ENCODE measurements at regions not wholly inside any gene's neighbourhood (a gene's known extent, or its start where the extent isn't known, plus 50 kb on each side); places are given as distances from the start of the nearest gene placed in this dataset.

GRCh38 chr18:77711096-77711495 is 461.4 kb downstream of the GALR1 start:
- 38 to 54% methylated on average over 3 of the region's 3 CpGs for WGBS, 2 donors
- intact Hi-C loops (cut with DNase I; ENCODE audit: low total_unique reads) = no loop called here
- no peak for TF ChIP-seq CTCF (IDR thresholded peaks at IDR 0.05)
- no peak for TF ChIP-seq POLR2A (IDR thresholded peaks at IDR 0.05)
- Histone ChIP-seq H3K9me3 (no peaks in the 10 kb centered on the region), H3K27me3 (no peaks in the 10 kb centered on the region), H3K36me3 (ENCODE audit: low read depth, missing control alignments) (no peaks in the 10 kb centered on the region), H3K27ac (no peak overlapping the region), H3K4me1 (no peaks in the 10 kb centered on the region), H3K4me3 (no peak overlapping the region)
- DNase-seq = no peak

- Histone ChIP-seq H3K27ac (no peak overlapping the region), H3K4me1 (no peaks in the 10 kb centered on the region), H3K4me3 (no peak overlapping the region), H3K27me3 (no peaks in the 10 kb centered on the region), H3K9me3 (no peaks in the 10 kb centered on the region), H3K36me3 (ENCODE audit: low read depth, missing control alignments) (no peaks in the 10 kb centered on the region)
- 69 to 77% methylated on average over 8 of the region's 8 CpGs for WGBS, 2 donors
- intact Hi-C loops (cut with DNase I; ENCODE audit: low total_unique reads) = no loop called here
- no peak for DNase-seq
- TF ChIP-seq POLR2A (IDR thresholded peaks at IDR 0.05) (no peak), CTCF (IDR thresholded peaks at IDR 0.05) (no peak)
Observed at GRCh38 chr18:77714716-77715115, 465.1 kb downstream of the GALR1 start.

DNA sequence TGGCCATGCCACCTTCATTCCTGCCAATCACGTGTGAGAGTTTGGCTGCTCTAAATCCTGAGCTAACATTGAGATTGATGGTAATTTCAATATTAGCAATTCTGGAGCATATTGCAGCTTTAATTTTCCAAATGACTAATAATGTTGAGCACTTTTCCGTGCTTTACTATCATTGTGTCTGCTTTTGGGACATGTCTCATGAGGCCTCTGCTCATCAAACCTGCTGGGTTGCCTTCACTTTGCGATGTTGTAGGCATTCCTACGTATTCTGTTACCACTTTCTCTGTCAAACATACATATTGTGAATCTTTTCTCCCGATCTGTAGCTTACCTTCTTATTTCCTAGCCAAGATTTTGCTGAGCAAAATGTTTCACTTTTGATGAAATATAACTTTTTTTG is 466.6 kb downstream of the GALR1 start:
- Histone ChIP-seq H3K27ac (no peak overlapping the region), H3K36me3 (ENCODE audit: low read depth, missing control alignments) (no peaks in the 10 kb centered on the region), H3K4me1 (no peaks in the 10 kb centered on the region), H3K9me3 (no peaks in the 10 kb centered on the region), H3K4me3 (no peak overlapping the region), H3K27me3 (no peaks in the 10 kb centered on the region)
- intact Hi-C loops (cut with DNase I; ENCODE audit: low total_unique reads) = no loop called here
- WGBS, 2 donors = 61 to 81% methylated on average over 4 to 5 of the region's 5 CpGs
- TF ChIP-seq CTCF (IDR thresholded peaks at IDR 0.05) = no peak
- no peak for TF ChIP-seq POLR2A (IDR thresholded peaks at IDR 0.05)
- DNase-seq = no peak

DNA sequence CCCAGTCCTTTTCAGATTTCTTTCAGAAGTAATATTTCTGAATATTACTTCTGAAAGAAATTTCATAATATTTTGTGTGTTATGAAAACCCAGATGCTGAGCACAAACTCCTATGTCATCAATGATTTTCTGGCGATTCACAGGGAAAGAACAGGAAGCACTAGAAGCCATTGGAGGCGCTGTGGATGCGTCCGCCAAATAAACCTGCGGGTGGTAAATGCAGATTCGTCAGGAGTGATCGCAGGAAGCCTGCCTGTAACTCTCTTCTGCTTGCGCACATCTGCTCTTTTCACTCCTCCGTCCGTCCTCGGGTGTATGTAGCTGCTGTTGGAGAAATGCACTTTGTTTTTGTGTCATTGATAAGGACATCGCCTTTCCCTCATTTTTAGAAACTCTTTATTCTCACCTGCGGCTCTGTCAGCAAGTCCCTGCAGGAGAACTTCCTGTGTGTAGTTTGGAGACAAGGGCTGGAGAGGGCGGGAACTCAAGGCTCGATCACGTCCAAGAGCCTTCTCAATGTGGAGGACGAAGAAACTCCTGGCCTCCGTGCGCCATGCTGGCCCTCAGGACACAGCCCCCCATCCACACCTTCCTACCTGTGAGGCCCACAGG is 483.8 kb downstream of the GALR1 start:
- DNase-seq = peak; percentile 34
- 53 to 68% methylated on average over 19 of the region's 19 CpGs for WGBS, 2 donors
- Histone ChIP-seq H3K36me3 (ENCODE audit: low read depth, missing control alignments) (no peaks in the 10 kb centered on the region), H3K4me1 (no peaks in the 10 kb centered on the region), H3K4me3 (peak overlapping the region; percentile 13 to 35), H3K27ac (no peak overlapping the region), H3K9me3 (no peaks in the 10 kb centered on the region), H3K27me3 (no peaks in the 10 kb centered on the region)
- intact Hi-C loops (cut with DNase I; ENCODE audit: low total_unique reads) = no loop called here
- no peak for TF ChIP-seq POLR2A (IDR thresholded peaks at IDR 0.05)
- TF ChIP-seq CTCF (IDR thresholded peaks at IDR 0.05) = no peak

GRCh38 chr18:77736842-77737241 is 487.2 kb downstream of the GALR1 start:
- no peak for DNase-seq
- no peaks in the 10 kb centered on the region for H3K36me3 ChIP-seq (ENCODE audit: low read depth, missing control alignments)
- no peak for TF ChIP-seq CTCF (IDR thresholded peaks at IDR 0.05)
- TF ChIP-seq POLR2A (IDR thresholded peaks at IDR 0.05) = no peak
- no peaks in the 10 kb centered on the region for H3K9me3 ChIP-seq
- H3K4me1 ChIP-seq = no peaks in the 10 kb centered on the region
- intact Hi-C loops (cut with DNase I; ENCODE audit: low total_unique reads) = no loop called here
- H3K4me3 ChIP-seq = no peak overlapping the region
- WGBS, 2 donors = 62 to 65% methylated on average over 4 of the region's 4 CpGs
- H3K27me3 ChIP-seq = no peaks in the 10 kb centered on the region
- no peak overlapping the region for H3K27ac ChIP-seq
